ENCODE measurements at regions not wholly inside any gene's neighbourhood (a gene's known extent, or its start where the extent isn't known, plus 50 kb on each side); places are given as distances from the start of the nearest gene placed in this dataset.

DNA sequence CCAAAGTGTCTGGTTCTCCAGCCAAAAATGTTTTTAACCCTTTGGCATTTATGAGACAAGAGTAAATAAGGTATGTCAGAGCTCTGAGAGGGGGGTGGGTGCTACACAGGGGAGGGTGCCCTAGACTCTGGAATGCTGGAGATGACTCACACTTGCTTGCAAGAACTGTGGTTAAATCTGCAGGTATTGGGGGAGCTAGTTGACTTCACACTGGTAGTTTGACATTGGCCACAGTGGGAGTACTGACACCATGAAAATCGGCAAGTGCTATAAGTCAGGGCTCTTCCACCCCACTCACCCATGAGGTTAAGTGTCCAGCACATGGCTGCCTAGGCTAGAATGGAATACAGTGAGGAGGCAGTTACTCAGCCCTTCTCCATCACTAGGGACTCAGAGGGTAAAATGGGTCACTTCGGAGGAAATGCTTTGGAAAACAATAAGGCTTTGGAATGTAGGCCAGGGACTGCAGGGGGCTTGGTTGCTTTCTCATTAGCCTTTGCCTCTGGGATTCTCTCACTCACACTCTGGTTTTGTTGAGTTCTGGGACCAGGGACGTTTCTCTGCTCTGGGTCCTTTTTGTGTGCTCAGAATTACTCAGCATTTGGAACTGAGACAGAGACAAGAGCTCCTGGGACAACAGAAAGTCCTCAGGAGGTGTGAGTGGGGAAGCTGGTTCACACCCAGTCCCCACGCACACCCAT is 91.6 kb downstream of the ACKR3 start:
- no peak overlapping the region for H3K27ac ChIP-seq
- TF ChIP-seq ZFX (IDR thresholded peaks at IDR 0.05; ENCODE audit: borderline replicate concordance): no peak
- TF ChIP-seq, protein P1, sequence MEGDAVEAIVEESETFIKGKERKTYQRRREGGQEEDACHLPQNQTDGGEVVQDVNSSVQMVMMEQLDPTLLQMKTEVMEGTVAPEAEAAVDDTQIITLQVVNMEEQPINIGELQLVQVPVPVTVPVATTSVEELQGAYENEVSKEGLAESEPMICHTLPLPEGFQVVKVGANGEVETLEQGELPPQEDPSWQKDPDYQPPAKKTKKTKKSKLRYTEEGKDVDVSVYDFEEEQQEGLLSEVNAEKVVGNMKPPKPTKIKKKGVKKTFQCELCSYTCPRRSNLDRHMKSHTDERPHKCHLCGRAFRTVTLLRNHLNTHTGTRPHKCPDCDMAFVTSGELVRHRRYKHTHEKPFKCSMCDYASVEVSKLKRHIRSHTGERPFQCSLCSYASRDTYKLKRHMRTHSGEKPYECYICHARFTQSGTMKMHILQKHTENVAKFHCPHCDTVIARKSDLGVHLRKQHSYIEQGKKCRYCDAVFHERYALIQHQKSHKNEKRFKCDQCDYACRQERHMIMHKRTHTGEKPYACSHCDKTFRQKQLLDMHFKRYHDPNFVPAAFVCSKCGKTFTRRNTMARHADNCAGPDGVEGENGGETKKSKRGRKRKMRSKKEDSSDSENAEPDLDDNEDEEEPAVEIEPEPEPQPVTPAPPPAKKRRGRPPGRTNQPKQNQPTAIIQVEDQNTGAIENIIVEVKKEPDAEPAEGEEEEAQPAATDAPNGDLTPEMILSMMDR (IDR thresholded peaks at IDR 0.05): no peak

- no peak overlapping the region for H3K27ac ChIP-seq
- TF ChIP-seq, protein P1 (IDR thresholded peaks at IDR 0.05): no peak
- TF ChIP-seq ZFX (IDR thresholded peaks at IDR 0.05; ENCODE audit: borderline replicate concordance): no peak
Observed at GRCh38 chr2:236661762-236662110, 92.1 kb downstream of the ACKR3 start.

GRCh38 chr2:236662231-236663185 is 92.9 kb downstream of the ACKR3 start:
- H3K27ac ChIP-seq: no peak overlapping the region
- TF ChIP-seq, protein P1 (IDR thresholded peaks at IDR 0.05): no peak
- no peak for TF ChIP-seq ZFX (IDR thresholded peaks at IDR 0.05; ENCODE audit: borderline replicate concordance)

DNA sequence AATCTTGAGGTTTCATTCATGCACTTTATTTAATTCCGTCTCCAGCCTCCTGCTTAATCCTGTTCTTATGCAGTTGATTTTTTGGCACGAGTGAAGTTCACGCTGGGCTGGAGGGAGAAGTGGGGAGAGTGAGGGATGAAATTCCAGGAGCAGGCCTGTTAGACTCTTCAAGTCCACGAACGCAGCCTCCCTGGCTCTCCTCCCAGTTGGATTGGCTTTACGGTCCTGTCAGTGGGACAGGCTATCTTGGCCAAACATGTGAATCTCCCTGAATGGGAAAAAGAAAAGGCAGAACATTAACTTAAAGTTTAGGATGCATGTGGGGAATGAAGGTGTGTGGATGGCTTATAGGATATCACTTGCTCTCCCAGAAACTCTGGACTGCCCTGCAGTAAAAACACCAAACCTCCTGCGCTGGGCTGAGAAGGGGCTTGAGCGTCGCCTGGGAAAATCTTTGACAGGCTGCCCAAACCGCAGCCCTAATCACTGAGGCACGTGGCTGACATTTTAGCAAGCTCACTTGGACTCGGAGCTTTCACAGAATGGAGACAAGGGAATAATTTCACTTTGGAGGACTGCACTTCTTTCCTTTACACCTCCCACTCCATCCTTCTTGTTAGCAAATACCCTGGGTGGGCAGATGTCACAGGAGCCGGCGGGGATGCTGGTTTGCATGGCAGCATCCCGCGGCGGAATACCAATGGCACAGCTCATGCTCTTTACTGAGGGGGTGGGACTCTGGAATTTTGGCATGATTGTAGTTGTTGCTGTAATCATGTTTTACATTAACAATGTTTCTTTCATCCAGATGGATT is 93.9 kb downstream of the ACKR3 start:
- no peak overlapping the region for H3K27ac ChIP-seq

DNA sequence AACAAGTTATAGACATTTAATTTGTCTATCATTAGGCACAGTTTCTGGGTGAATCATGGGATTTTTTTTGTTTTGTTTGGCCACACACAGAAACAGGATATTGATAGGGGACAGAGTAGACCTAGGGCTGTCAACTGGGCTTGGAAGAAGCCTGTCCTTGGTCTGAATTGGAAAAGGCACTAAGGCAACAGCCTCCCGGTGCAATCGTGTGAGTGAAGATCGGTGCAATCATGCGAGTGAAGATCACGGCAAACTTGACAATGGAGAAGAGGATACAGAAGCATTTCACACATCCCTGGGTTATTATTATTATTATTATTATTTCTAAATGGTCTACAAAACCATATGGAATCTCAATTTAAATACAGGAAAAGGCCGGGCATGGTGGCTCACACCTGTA is 94.5 kb downstream of the ACKR3 start:
- H3K27ac ChIP-seq: no peak overlapping the region
- TF ChIP-seq, protein P1 (IDR thresholded peaks at IDR 0.05): no peak
- no peak for TF ChIP-seq ZFX (IDR thresholded peaks at IDR 0.05; ENCODE audit: borderline replicate concordance)

More for the DNA sequence above, 93.9 kb downstream of the ACKR3 start:
- no peak for TF ChIP-seq ZFX (IDR thresholded peaks at IDR 0.05; ENCODE audit: borderline replicate concordance)
- TF ChIP-seq, protein P1 (IDR thresholded peaks at IDR 0.05): no peak

- no peak overlapping the region for H3K27ac ChIP-seq
- TF ChIP-seq ZFX (IDR thresholded peaks at IDR 0.05; ENCODE audit: borderline replicate concordance): no peak
- TF ChIP-seq, protein P1 (IDR thresholded peaks at IDR 0.05): no peak
Observed at GRCh38 chr2:236665101-236665500, 95.5 kb downstream of the ACKR3 start.

Data from 22Rv1 (cell line).